IPS DF 6.9 (cell line): ENCODE measurements at regions not wholly inside any gene's neighbourhood (a gene's known extent, or its start where the extent isn't known, plus 50 kb on each side); places are given as distances from the start of the nearest gene placed in this dataset.
"Not testable (repeated sequence)": the region's sequence is repeated elsewhere in the genome, so short reads cannot be mapped to it uniquely, and the experiment has no call there.

ENCODE experiments used
- DNase-seq: peaks from one replicate; pipeline ENCODE4 v3.0.0-alpha.2; 2013; ENCODE audit warnings: low read depth, low spot score
- H3K27ac ChIP-seq: one replicate; pipeline ENCODE4 v1.5.1; 2013; ENCODE audit warnings: low read length, control low read depth
- H3K27me3 ChIP-seq: 2 replicates; pipeline ENCODE4 v1.6.1; 2013; ENCODE audit warnings: mild to moderate bottlenecking, low read length; ENCODE audit not compliant: control insufficient read depth, insufficient read depth
- H3K36me3 ChIP-seq: 2 replicates; pipeline ENCODE4 v1.6.1; 2013; ENCODE audit warnings: low read length; ENCODE audit not compliant: control insufficient read depth, insufficient read depth
- H3K4me1 ChIP-seq: 2 replicates; pipeline ENCODE4 v1.6.1; 2013; ENCODE audit warnings: low read length; ENCODE audit not compliant: control insufficient read depth, insufficient read depth
- H3K4me3 ChIP-seq: 2 replicates; pipeline ENCODE4 v1.5.1; 2013; ENCODE audit warnings: mild to moderate bottlenecking, low read length
- H3K9me3 ChIP-seq: 2 replicates; pipeline ENCODE4 v1.6.1; 2013; ENCODE audit warnings: low read length, inconsistent platforms; ENCODE audit not compliant: control insufficient read depth, insufficient read depth
- WGBS: extraction: QIAGEN DNeasy Blood & Tissue Kit; methylation state at CpG from one replicate; pipeline ENCODE4 v1.1.7; 2013; ENCODE audit warnings: mixed read lengths, missing lambda C conversion rate; ENCODE audit not compliant: insufficient read length, insufficient coverage; 5-methylcytosine and 5-hydroxymethylcytosine counted together

- WGBS = no CpG with 5 or more reads among the region's 33 CpGs
- DNase-seq, H3K4me3 ChIP-seq, H3K36me3 ChIP-seq, H3K27ac ChIP-seq, H3K4me1 ChIP-seq, H3K27me3 ChIP-seq, H3K9me3 ChIP-seq: not testable (repeated sequence)
These were observed 268.6 kb upstream of the SATB1 start for GRCh38 chr3:18693588-18694329.

DNA sequence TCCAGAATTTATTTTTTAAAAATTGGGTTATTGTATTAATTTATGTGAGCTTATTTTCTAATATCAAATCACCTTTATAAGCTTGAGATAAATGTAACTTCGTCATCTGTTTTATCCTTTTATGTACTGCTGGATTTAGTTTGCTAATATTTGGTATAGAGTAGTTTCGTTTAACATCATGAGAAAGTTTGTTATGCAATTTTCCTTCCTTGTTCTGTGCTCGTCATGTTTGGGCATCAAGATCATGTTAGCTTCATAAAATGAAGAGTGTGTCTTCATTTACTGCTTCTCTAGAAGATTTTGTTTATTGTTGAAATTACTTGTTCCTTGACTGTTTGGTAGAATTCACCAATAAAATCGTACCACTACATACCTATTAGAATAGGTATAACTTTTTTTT, 262.1 kb upstream of the SATB1 start:
- Histone ChIP-seq H3K27me3 (no peaks in the 10 kb centered on the region), H3K4me3 (no peak overlapping the region), H3K36me3 (no peaks in the 10 kb centered on the region), H3K4me1 (no peaks in the 10 kb centered on the region), H3K27ac (no peak overlapping the region), H3K9me3 (no peaks in the 10 kb centered on the region)
- no peak for DNase-seq
- WGBS = no CpG with 5 or more reads among the region's 4 CpGs

DNA sequence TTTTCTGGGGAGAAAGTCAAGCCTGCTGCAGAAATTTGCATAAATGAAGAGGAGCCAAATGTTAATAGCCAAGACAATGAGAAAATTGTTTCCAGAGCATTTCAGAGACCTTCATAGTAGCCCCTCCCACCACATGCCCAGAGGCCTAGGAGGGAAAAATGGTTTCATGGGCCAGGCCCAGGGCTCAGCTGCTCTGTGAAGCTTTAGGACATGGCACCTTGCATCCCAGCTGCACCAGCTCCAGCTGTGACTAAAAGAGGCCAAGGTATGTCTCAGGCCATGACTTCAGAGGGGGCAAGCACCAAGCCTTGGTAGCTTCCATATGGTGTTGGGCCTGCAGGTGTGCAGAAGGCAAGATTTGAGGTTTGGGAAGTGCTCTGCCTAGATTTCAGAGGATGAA, 258.8 kb upstream of the SATB1 start:
- Histone ChIP-seq H3K4me3 (no peak overlapping the region), H3K27me3 (no peaks in the 10 kb centered on the region), H3K27ac (no peak overlapping the region), H3K9me3 (no peaks in the 10 kb centered on the region), H3K4me1 (no peaks in the 10 kb centered on the region), H3K36me3 (no peaks in the 10 kb centered on the region)
- no peak for DNase-seq

GRCh38 chr3:18681818-18682345, 256.7 kb upstream of the SATB1 start:
- no peak overlapping the region for H3K27ac ChIP-seq
- no peaks in the 10 kb centered on the region for H3K4me1 ChIP-seq
- no peaks in the 10 kb centered on the region for H3K27me3 ChIP-seq
- H3K36me3 ChIP-seq = no peaks in the 10 kb centered on the region
- no peak overlapping the region for H3K4me3 ChIP-seq
- no peaks in the 10 kb centered on the region for H3K9me3 ChIP-seq
- no CpG with 5 or more reads among the region's 3 CpGs for WGBS
- DNase-seq = no peak

DNA sequence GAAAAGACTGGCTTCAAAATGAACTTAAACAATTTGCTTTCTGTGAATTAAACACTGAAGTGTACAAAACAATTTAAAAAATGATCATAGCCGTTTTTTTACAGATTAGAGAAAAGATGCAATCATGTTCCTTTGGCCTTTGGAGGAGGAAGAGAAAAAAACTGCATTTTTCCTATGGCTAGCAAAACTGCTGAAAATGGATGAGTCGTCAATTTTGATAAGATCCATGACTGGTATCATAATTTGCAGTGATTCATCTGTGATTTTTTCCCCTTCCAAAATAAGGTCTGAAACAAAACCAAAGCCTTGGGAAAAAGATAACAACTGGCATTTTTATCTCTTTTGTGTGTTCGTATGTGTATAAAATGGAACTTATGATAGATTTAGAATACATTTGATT, 255.6 kb upstream of the SATB1 start:
- no CpG with 5 or more reads among the region's 3 CpGs for WGBS
- Histone ChIP-seq H3K36me3 (no peaks in the 10 kb centered on the region), H3K4me1 (no peaks in the 10 kb centered on the region), H3K4me3 (no peak overlapping the region), H3K27ac (no peak overlapping the region), H3K27me3 (no peaks in the 10 kb centered on the region), H3K9me3 (no peaks in the 10 kb centered on the region)
- DNase-seq = no peak

GRCh38 chr3:18679238-18679637, 254.1 kb upstream of the SATB1 start:
- Histone ChIP-seq H3K4me1 (no peaks in the 10 kb centered on the region), H3K9me3 (no peaks in the 10 kb centered on the region), H3K36me3 (no peaks in the 10 kb centered on the region), H3K4me3 (no peak overlapping the region), H3K27ac (no peak overlapping the region), H3K27me3 (no peaks in the 10 kb centered on the region)
- DNase-seq = no peak
- WGBS = no CpG with 5 or more reads among the region's 4 CpGs

DNA sequence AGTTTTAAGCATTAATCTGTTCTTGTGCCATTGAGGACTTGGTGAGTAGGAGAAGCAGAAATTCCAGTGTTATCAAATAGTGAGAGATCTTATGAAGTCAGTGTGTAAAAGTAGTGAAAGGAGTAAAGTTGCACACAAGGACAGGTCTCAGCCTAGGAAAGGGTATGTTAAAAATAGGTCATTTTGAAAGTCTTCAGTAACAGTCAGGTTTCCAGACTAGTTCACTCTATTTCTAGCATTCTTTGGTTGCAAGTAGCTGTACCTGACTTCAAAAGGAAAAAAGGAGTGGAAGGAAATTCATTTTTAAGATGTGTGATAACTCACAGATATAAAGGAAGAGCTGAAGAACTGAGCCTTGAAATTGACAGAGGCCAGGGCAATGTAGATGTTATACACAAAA, 250.1 kb upstream of the SATB1 start:
- Histone ChIP-seq H3K4me1 (no peaks in the 10 kb centered on the region; the same call in 1 of the 2 replicates), H3K36me3 (no peaks in the 10 kb centered on the region), H3K27me3 (no peaks in the 10 kb centered on the region), H3K4me3 (no peak overlapping the region), H3K27ac (no peak overlapping the region), H3K9me3 (no peaks in the 10 kb centered on the region)
- DNase-seq = no peak

DNA sequence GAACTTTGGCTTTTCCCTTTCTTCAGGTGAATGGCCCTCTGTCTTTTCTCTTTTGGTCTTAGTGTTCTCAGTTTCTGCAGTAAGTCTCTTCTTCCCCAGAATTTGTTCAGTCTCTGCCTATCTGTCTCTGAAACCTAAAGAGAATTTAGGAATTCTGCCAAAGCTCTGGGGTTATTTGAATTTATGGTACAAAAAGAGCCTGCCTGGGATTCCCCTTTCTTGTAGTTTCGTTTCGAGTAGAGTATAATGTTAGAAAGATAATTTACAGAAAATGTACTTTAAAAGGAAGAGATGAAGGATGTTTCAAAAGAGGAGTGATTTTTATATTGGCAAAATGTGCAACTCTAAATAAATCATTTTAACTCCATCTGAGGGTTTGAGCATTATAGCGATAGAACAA, 247.4 kb upstream of the SATB1 start:
- no peaks in the 10 kb centered on the region for H3K36me3 ChIP-seq
- 100% methylated on average over 1 of the region's 3 CpGs for WGBS
- DNase-seq = no peak
- no peaks in the 10 kb centered on the region; the same call in 1 of the 2 replicates for H3K4me1 ChIP-seq
- H3K27me3 ChIP-seq = no peaks in the 10 kb centered on the region
- H3K27ac ChIP-seq = no peak overlapping the region
- H3K9me3 ChIP-seq = no peaks in the 10 kb centered on the region
- H3K4me3 ChIP-seq = no peak overlapping the region

DNA sequence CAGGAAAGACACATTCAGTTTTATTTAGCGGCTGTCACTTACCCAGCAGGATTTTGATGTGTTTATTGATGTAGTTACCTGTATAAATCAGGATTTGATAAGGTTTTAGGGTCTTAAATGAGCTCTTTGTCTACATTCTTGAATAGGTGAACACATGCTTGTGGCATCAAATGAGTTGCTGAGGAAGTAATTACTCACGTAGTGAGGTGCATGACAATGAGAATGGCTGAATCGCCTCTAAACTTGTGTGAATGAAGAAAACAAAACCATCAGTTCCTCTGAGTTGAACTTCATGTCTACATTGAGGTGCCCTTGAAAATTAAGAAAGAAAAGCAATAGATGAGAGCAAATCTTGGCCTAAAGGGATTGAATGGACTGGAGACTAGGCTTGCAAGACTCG, 245.6 kb upstream of the SATB1 start:
- H3K27ac ChIP-seq = no peak overlapping the region
- no CpG with 5 or more reads among the region's 4 CpGs for WGBS
- no peaks in the 10 kb centered on the region for H3K36me3 ChIP-seq
- no peaks in the 10 kb centered on the region for H3K9me3 ChIP-seq
- DNase-seq = no peak
- no peaks in the 10 kb centered on the region; the same call in 1 of the 2 replicates for H3K4me1 ChIP-seq
- no peaks in the 10 kb centered on the region for H3K27me3 ChIP-seq
- no peak overlapping the region for H3K4me3 ChIP-seq

DNA sequence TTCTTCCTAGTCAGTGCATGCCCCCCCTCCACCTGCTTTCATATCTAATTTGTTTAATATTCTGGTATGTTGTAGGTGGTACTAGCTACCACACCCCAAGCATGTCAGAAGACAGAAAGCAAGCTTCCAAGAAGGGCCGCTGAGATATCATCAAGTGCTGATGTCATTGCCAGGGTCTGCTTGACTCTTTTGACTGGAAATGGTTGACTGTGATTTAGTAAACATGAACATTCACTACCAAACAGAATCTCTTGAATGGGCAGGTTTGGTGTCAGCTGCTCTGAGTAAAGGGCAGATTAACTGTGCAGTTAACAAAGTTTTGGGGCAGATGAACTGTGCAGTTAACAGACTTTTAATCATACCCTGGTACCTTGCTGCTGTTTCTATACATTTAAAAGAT, 244.2 kb upstream of the SATB1 start:
- Histone ChIP-seq H3K9me3 (no peaks in the 10 kb centered on the region), H3K36me3 (no peaks in the 10 kb centered on the region), H3K27ac (no peak overlapping the region), H3K27me3 (no peaks in the 10 kb centered on the region), H3K4me1 (no peaks in the 10 kb centered on the region; the same call in 1 of the 2 replicates), H3K4me3 (no peak overlapping the region)
- DNase-seq = no peak
- no CpG with 5 or more reads among the region's 1 CpG for WGBS

DNA sequence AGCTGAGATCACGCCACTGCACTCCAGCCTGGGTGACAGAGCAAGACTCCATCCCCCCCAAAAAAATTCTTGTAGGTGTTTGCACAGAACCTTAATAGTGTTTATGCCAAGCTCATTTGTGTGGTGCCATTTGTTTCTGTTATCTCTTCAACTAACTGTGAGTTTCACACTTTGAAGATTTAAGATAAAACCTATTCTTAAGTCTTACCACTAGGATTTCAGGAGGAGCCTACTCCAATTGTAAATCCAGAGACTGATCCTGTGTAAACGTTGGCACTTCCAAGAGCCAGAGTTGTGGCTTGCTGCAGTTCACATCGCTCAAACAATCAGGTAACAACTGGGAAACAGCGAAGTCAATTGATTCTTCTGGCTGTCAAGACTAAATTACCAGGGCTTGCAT, 242.4 kb upstream of the SATB1 start:
- no peaks in the 10 kb centered on the region for H3K9me3 ChIP-seq
- no peak for DNase-seq
- WGBS = no CpG with 5 or more reads among the region's 4 CpGs
- H3K4me3 ChIP-seq = no peak overlapping the region
- H3K27ac ChIP-seq = no peak overlapping the region
- no peaks in the 10 kb centered on the region; the same call in 1 of the 2 replicates for H3K4me1 ChIP-seq
- no peaks in the 10 kb centered on the region for H3K27me3 ChIP-seq
- no peaks in the 10 kb centered on the region for H3K36me3 ChIP-seq
